ENCODE measurements at regions not wholly inside any gene's neighbourhood (a gene's known extent, or its start where the extent isn't known, plus 50 kb on each side); places are given as distances from the start of the nearest gene placed in this dataset.

DNA sequence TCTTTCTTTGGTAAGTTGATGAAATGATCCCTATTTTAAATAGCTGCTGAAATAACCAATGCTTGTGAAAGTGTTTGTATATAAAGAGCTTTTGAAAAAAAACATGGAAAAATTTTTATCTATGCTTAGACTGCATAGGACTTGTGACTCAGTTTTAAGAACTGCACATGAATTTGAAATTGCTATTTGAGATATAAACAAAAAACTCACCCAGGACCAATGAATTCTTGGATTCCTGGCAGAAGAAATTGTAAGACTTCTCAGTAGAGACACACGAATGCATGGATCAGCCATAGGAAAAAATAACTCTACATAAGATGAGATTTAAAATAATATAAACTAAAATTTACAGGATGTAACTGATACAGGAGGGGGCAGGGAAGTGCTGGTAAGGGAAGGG lies 278.8 kb upstream of the SORCS1 start:
- H3K79me2 ChIP-seq (ENCODE audit: control insufficient read depth, insufficient read depth, low read length) = no peaks in the 10 kb centered on the region
- H3K36me3 ChIP-seq (ENCODE audit: control insufficient read depth, insufficient read depth, low read length) = no peaks in the 10 kb centered on the region
- H3K27me3 ChIP-seq (ENCODE audit: control insufficient read depth, insufficient read depth, low read length) = no peaks in the 10 kb centered on the region
- H4K20me1 ChIP-seq (ENCODE audit: control insufficient read depth, extremely low read depth, insufficient read depth, low read length) = no peaks in the 10 kb centered on the region
- H3K9me3 ChIP-seq (ENCODE audit: control insufficient read depth, insufficient read depth, low read depth, low read length) = no peaks in the 10 kb centered on the region
- H3K9ac ChIP-seq (ENCODE audit: insufficient read depth, low read length) = no peak overlapping the region
- H3K4me3 ChIP-seq (replicated peaks in 1 of 4; ENCODE audit: control extremely low read depth in 1 of 4, insufficient read depth in 1 of 4, low read depth in 3 of 4, low read length in 4 of 4) = no peak overlapping the region
- H3K4me1 ChIP-seq (ENCODE audit: control insufficient read depth, extremely low read depth, insufficient read depth, low read length) = no peaks in the 10 kb centered on the region
- no peak overlapping the region for H2AFZ ChIP-seq (ENCODE audit: low read length)
- no peak overlapping the region for H3K27ac ChIP-seq (ENCODE audit: insufficient read depth, low read length)
- DNase-seq (ENCODE audit: low read depth in 2 of 2) = peak in 1 of 2 donors; percentile 2
- TF ChIP-seq EZH2 (IDR thresholded peaks at IDR 0.05; ENCODE audit: low read length, missing control alignments) (no peak), CTCF (conservative IDR thresholded peaks at IDR 0.05 in 1 of 2, IDR thresholded peaks at IDR 0.05 in 1 of 2; ENCODE audit: low read depth in 1 of 2, low read length in 2 of 2) (no peak)
- no peak overlapping the region for H3K4me2 ChIP-seq (ENCODE audit: extremely low read depth, insufficient read depth, low read length)

DNA sequence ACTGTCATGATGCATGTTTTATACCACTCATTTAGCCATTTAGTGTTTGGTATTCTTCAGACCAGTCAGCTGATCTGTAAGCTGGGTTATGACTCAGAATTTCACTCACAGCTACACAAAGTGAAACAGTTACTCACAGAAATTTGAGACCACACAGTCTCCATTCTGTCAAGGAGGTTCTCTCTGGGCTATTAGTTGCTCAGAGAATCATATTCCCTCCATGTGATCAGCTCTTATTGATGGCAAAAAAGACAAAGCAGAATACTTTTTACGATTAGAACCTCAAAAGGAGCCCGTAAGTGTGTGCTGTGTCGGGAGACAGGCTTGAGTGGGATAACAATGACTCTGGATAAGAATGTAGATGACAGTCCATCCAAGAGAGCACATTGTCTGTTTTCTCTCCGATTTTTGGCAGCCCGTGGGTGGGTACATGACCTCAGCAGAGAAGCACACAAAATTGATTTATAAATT lies 277.6 kb upstream of the SORCS1 start:
- TF ChIP-seq CTCF (conservative IDR thresholded peaks at IDR 0.05 in 1 of 2, IDR thresholded peaks at IDR 0.05 in 1 of 2; ENCODE audit: low read depth in 1 of 2, low read length in 2 of 2) = no peak
- no peak for TF ChIP-seq EZH2 (IDR thresholded peaks at IDR 0.05; ENCODE audit: low read length, missing control alignments)
- no peaks in the 10 kb centered on the region for H4K20me1 ChIP-seq (ENCODE audit: control insufficient read depth, extremely low read depth, insufficient read depth, low read length)
- no peaks in the 10 kb centered on the region for H3K27me3 ChIP-seq (ENCODE audit: control insufficient read depth, insufficient read depth, low read length)
- no peak overlapping the region for H3K27ac ChIP-seq (ENCODE audit: insufficient read depth, low read length)
- no peaks in the 10 kb centered on the region for H3K4me1 ChIP-seq (ENCODE audit: control insufficient read depth, extremely low read depth, insufficient read depth, low read length)
- H3K4me2 ChIP-seq (ENCODE audit: extremely low read depth, insufficient read depth, low read length) = no peak overlapping the region
- no peak overlapping the region for H3K9ac ChIP-seq (ENCODE audit: insufficient read depth, low read length)
- no peak overlapping the region for H3K4me3 ChIP-seq (replicated peaks in 1 of 4; ENCODE audit: control extremely low read depth in 1 of 4, insufficient read depth in 1 of 4, low read depth in 3 of 4, low read length in 4 of 4)
- H2AFZ ChIP-seq (ENCODE audit: low read length) = no peak overlapping the region
- peak; percentile 31 to 55 for DNase-seq (ENCODE audit: low read depth in 2 of 2)
- no peaks in the 10 kb centered on the region for H3K79me2 ChIP-seq (ENCODE audit: control insufficient read depth, insufficient read depth, low read length)
- H3K9me3 ChIP-seq (ENCODE audit: control insufficient read depth, insufficient read depth, low read depth, low read length) = no peaks in the 10 kb centered on the region
- no peaks in the 10 kb centered on the region for H3K36me3 ChIP-seq (ENCODE audit: control insufficient read depth, insufficient read depth, low read length)

GRCh38 chr10:107440741-107441140 lies 276.2 kb upstream of the SORCS1 start:
- no peaks in the 10 kb centered on the region for H4K20me1 ChIP-seq (ENCODE audit: control insufficient read depth, extremely low read depth, insufficient read depth, low read length)
- H3K9me3 ChIP-seq (ENCODE audit: control insufficient read depth, insufficient read depth, low read depth, low read length) = no peaks in the 10 kb centered on the region
- no peaks in the 10 kb centered on the region for H3K36me3 ChIP-seq (ENCODE audit: control insufficient read depth, insufficient read depth, low read length)
- H3K4me1 ChIP-seq (ENCODE audit: control insufficient read depth, extremely low read depth, insufficient read depth, low read length) = no peaks in the 10 kb centered on the region
- H2AFZ ChIP-seq (ENCODE audit: low read length) = no peak overlapping the region
- no peak for TF ChIP-seq CTCF (conservative IDR thresholded peaks at IDR 0.05 in 1 of 2, IDR thresholded peaks at IDR 0.05 in 1 of 2; ENCODE audit: low read depth in 1 of 2, low read length in 2 of 2)
- TF ChIP-seq EZH2 (IDR thresholded peaks at IDR 0.05; ENCODE audit: low read length, missing control alignments) = no peak
- H3K27ac ChIP-seq (ENCODE audit: insufficient read depth, low read length) = no peak overlapping the region
- no peak overlapping the region for H3K4me3 ChIP-seq (replicated peaks in 1 of 4; ENCODE audit: control extremely low read depth in 1 of 4, insufficient read depth in 1 of 4, low read depth in 3 of 4, low read length in 4 of 4)
- no peaks in the 10 kb centered on the region for H3K79me2 ChIP-seq (ENCODE audit: control insufficient read depth, insufficient read depth, low read length)
- no peak overlapping the region for H3K9ac ChIP-seq (ENCODE audit: insufficient read depth, low read length)
- DNase-seq (ENCODE audit: low read depth in 2 of 2) = no peak
- H3K27me3 ChIP-seq (ENCODE audit: control insufficient read depth, insufficient read depth, low read length) = no peaks in the 10 kb centered on the region
- no peak overlapping the region for H3K4me2 ChIP-seq (ENCODE audit: extremely low read depth, insufficient read depth, low read length)

All from fibroblast of lung (primary cell).